ENCODE measurements at regions not wholly inside any gene's neighbourhood (a gene's known extent, or its start where the extent isn't known, plus 50 kb on each side); places are given as distances from the start of the nearest gene placed in this dataset.

GRCh38 chr17:69908626-69909368 is 166.2 kb upstream of the KCNJ16 start:
- TF ChIP-seq CTCF (IDR thresholded peaks at IDR 0.05; ENCODE audit: insufficient read depth, low read length, poor library complexity, severe bottlenecking) = no peak
- TF ChIP-seq EZH2phosphoT487 (conservative IDR thresholded peaks at IDR 0.05; ENCODE audit: low read length) = no peak

All from SU-DHL-6 (cell line).